AG04450 (cell line): ENCODE measurements at regions not wholly inside any gene's neighbourhood (a gene's known extent, or its start where the extent isn't known, plus 50 kb on each side); places are given as distances from the start of the nearest gene placed in this dataset.
"Not testable (repeated sequence)": the region's sequence is repeated elsewhere in the genome, so short reads cannot be mapped to it uniquely, and the experiment has no call there.

Experiments
- CTCF ChIA-PET: fragments of 300-600, 350-600 bp; formaldehyde crosslinking; extraction: SDS; loops from one replicate; lab custom pipeline; 2022; ENCODE audit warnings: antibody characterized with exemption, inconsistent platforms; lab: Charles Lee
- POLR2A ChIA-PET: fragments of 350-600 bp; formaldehyde crosslinking; extraction: SDS; loops from one replicate; lab custom pipeline; 2021; ENCODE audit warnings: antibody characterized with exemption, inconsistent platforms; lab: Yijun Ruan, JAX
- DNase-seq: peaks from one replicate; pipeline ENCODE4 v3.0.0-alpha.2; 2011; ENCODE audit warnings: low read depth, low spot score
- H3K27ac ChIP-seq: one replicate; pipeline ENCODE4 v1.5.1; 2012; ENCODE audit warnings: low read depth, low read length, control low read depth
- H3K27me3 ChIP-seq: one replicate; pipeline ENCODE4 v1.6.0; 2012; ENCODE audit warnings: low read length; ENCODE audit not compliant: control insufficient read depth, insufficient read depth
- H3K4me3 ChIP-seq: 2 replicates; pipeline ENCODE4 v1.5.1; 2011; ENCODE audit warnings: mild to moderate bottlenecking, low read depth, low read length, control low read depth
- H3K9me3 ChIP-seq: 2 replicates; pipeline ENCODE4 v1.5.1; 2012; ENCODE audit warnings: low read length; ENCODE audit not compliant: control insufficient read depth, insufficient read depth
- CTCF ChIP-seq: IDR thresholded peaks from 2 replicates; pipeline ENCODE4 v1.5.1; 2011; ENCODE audit warnings: low read depth, low read length, control low read depth, inconsistent platforms

DNA sequence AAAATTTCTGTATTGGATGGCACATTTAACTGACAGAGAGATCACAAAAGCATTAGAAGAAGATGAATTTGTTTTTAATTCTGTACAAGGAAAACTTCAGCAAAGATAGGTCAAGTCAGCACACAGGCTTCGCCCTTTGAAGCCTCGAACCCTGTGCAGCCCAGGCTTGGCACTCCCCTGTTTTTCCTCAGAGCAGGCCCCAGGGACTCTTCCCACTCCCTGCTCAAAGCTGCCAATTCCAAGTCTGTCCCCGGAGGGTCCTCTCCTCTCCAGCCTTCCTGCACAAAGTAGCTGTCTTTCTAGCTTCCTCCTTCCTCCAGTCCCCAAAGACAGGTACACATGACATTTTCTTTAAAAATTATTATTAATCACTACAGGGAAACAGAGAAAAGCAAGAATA, 466.3 kb downstream of the PPARGC1A start:
- no peak overlapping the region for H3K27ac ChIP-seq
- DNase-seq, result no peak
- POLR2A ChIA-PET, result no interaction called here
- TF ChIP-seq CTCF, result no peak
- H3K9me3 ChIP-seq, result no peaks in the 10 kb centered on the region
- no peak overlapping the region for H3K4me3 ChIP-seq
- CTCF ChIA-PET, result no interaction called here
- no peaks in the 10 kb centered on the region for H3K27me3 ChIP-seq

DNA sequence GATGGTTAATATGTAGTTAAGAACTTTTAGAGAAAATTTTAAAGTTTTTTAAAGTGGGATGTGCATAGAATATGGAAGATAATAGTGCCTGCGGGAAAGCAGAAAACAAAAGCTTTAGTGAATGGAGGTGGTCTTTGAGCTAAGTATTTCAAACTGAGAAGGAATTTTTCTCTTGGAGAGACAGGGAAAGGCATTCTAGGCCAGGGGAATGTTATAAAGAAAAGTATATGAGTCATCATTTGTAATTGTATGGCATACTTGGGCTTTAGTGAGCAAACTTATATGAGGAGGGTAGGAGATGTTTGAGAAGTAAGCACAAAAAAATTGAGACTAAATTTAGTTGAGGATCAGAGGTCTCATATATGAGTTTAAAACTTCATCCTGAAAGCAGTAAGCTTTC, 467.0 kb downstream of the PPARGC1A start:
- CTCF ChIA-PET, result no interaction called here
- Histone ChIP-seq H3K4me3 (no peak overlapping the region), H3K9me3 (no peaks in the 10 kb centered on the region), H3K27ac (no peak overlapping the region), H3K27me3 (no peaks in the 10 kb centered on the region)
- DNase-seq, result no peak
- POLR2A ChIA-PET, result no interaction called here
- no peak for TF ChIP-seq CTCF

GRCh38 chr4:23413631-23414030, 476.2 kb downstream of the PPARGC1A start:
- Histone ChIP-seq H3K4me3 (no peak overlapping the region), H3K9me3 (no peaks in the 10 kb centered on the region), H3K27me3 (no peaks in the 10 kb centered on the region), H3K27ac (no peak overlapping the region)
- no peak for TF ChIP-seq CTCF
- CTCF ChIA-PET, result no interaction called here
- POLR2A ChIA-PET, result no interaction called here
- DNase-seq, result no peak

DNA sequence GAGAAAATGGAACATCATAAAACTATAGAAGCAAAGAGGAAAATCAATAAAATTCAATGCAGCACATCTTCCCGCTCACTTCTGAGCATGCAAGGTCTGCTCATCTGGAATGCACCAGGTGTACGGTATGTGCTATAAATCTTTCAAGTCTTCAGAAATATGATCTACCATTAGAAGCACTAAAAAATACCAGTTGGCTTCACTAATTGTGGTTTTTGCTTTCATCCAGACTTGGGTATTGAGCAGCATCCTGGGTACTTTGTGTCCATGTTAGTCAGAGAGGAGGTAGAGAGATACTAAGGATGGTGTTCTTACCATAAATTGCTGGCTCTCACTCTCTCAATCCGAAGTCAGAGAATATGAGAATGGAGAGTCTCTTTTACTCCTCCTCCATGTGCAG, 477.1 kb downstream of the PPARGC1A start:
- DNase-seq, result no peak
- no peak overlapping the region for H3K4me3 ChIP-seq
- H3K27me3 ChIP-seq, result no peaks in the 10 kb centered on the region
- no peak for TF ChIP-seq CTCF
- no peaks in the 10 kb centered on the region for H3K9me3 ChIP-seq
- ChIA-PET POLR2A (no interaction called here), CTCF (no interaction called here)
- H3K27ac ChIP-seq, result no peak overlapping the region

DNA sequence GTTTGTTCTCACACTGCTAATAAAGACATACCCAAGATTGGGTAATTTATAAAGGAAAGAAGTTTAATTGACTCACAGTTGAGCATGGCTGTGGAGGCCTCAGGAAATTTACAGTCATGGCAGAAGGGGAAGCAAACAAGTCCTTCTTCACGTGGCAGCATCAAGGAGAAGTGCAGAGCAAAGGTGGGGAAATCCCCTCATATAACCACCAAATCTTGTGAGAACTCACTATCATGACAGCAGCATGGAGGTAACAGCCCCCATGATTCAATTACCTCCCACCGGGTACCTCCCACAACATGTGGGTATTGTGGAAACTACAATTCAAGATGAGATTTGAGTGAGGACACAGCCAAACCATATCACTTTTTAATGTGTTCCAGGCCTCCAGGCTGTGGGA, 480.9 kb downstream of the PPARGC1A start:
- H3K4me3 ChIP-seq, H3K27ac ChIP-seq, H3K27me3 ChIP-seq, H3K9me3 ChIP-seq, CTCF ChIA-PET, POLR2A ChIA-PET, DNase-seq: not testable (repeated sequence)

- Histone ChIP-seq H3K9me3 (no peaks in the 10 kb centered on the region), H3K4me3 (no peak overlapping the region), H3K27ac (no peak overlapping the region), H3K27me3 (no peaks in the 10 kb centered on the region)
- CTCF ChIA-PET, result no interaction called here
- DNase-seq, result no peak
- no peak for TF ChIP-seq CTCF
- POLR2A ChIA-PET, result no interaction called here
Measured at GRCh38 chr4:23401572-23401971, 488.3 kb downstream of the PPARGC1A start.
